ENCODE measurements at regions not wholly inside any gene's neighbourhood (a gene's known extent, or its start where the extent isn't known, plus 50 kb on each side); places are given as distances from the start of the nearest gene placed in this dataset.
A peak's percentile ranks its signal among the peaks of the same experiment; 100 is the strongest.

DNA sequence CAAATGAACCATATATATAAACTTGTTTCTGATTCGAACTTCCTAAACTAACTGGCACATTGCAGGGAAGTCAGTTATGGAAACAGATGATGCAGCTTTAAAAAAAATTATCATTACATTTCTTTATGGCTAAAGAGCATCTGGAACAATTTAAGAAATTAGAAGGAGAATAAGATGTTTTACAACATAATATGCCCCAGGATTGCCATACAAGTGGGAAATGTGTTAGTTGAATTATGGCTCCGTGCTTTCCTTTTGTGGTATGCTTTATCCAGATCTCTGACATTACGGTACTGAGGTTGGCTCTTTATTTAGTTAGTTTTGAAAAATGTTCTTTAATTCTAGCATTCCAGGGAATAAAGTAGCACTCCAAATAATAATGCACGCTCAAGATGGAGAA, 343.0 kb upstream of the ZFP64 start:
- TF ChIP-seq CTCF (IDR thresholded peaks at IDR 0.05; ENCODE audit: insufficient read depth, low read depth, low read length), result no peak
- H3K4me3 ChIP-seq (ENCODE audit: low read depth, low read length), result no peak overlapping the region

GRCh38 chr20:52533401-52533800, 341.8 kb upstream of the ZFP64 start:
- no peak for DNase-seq (ENCODE audit: low read depth)
- no peak for TF ChIP-seq CTCF (IDR thresholded peaks at IDR 0.05; ENCODE audit: insufficient read depth, low read depth, low read length)

More for the DNA sequence above, 343.0 kb upstream of the ZFP64 start:
- DNase-seq (ENCODE audit: low read depth), result no peak

DNA sequence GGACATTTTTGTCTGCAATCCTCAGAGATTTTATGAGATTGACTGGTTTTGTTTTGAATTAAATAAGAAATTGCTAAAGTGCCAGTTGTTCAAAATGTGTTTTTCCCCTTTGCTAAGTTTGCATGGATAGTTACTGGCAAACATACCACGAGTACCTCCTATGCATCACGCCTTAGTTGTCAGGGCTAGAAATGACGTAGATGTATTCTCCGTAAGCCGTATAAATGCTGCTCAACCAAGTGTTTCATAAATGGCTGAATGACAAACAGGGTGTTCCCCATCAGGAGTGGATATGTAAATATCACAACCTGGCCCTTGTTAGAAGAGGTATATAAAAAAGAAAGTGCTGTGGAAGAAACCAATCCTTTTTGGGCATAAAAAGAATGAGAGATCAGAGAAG, 341.1 kb upstream of the ZFP64 start:
- TF ChIP-seq CTCF (IDR thresholded peaks at IDR 0.05; ENCODE audit: insufficient read depth, low read depth, low read length), result no peak

More at GRCh38 chr20:52533401-52533800, 341.8 kb upstream of the ZFP64 start:
- no peak overlapping the region for H3K4me3 ChIP-seq (ENCODE audit: low read depth, low read length)

GRCh38 chr20:52530571-52530970, 339.0 kb upstream of the ZFP64 start:
- H3K4me3 ChIP-seq (ENCODE audit: low read depth, low read length), result no peak overlapping the region
- no peak for TF ChIP-seq CTCF (IDR thresholded peaks at IDR 0.05; ENCODE audit: insufficient read depth, low read depth, low read length)
- no peak for DNase-seq (ENCODE audit: low read depth)

More for the DNA sequence above, 341.1 kb upstream of the ZFP64 start:
- H3K4me3 ChIP-seq (ENCODE audit: low read depth, low read length), result no peak overlapping the region
- DNase-seq (ENCODE audit: low read depth), result no peak

DNA sequence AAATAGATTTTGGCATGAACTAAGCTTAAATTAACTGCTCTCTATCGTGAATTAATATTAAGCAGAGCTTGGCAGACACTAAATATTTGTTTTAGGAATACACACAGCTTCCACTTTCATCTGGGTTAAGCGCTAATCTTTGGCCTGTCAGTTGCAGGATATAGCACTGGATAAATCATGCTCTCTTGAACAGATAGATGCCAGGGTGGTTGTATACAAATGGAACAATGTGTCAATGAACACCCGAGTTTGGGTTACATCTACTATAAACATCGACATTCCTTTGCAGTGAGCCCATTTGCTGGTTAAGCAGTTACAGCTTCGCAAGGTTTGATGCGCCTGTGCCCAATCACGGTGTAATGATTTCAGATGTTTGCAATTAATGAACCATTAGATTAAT, 338.2 kb upstream of the ZFP64 start:
- peak; percentile 85 for DNase-seq (ENCODE audit: low read depth)
- TF ChIP-seq CTCF (IDR thresholded peaks at IDR 0.05; ENCODE audit: insufficient read depth, low read depth, low read length), result no peak
- H3K4me3 ChIP-seq (ENCODE audit: low read depth, low read length), result no peak overlapping the region

- no peak for DNase-seq (ENCODE audit: low read depth)
- H3K4me3 ChIP-seq (ENCODE audit: low read depth, low read length), result no peak overlapping the region
- no peak for TF ChIP-seq CTCF (IDR thresholded peaks at IDR 0.05; ENCODE audit: insufficient read depth, low read depth, low read length)
These were observed 333.3 kb upstream of the ZFP64 start for GRCh38 chr20:52524861-52525260.

GRCh38 chr20:52518735-52519134, 327.2 kb upstream of the ZFP64 start:
- DNase-seq (ENCODE audit: low read depth), result no peak
- TF ChIP-seq CTCF (IDR thresholded peaks at IDR 0.05; ENCODE audit: insufficient read depth, low read depth, low read length), result no peak
- H3K4me3 ChIP-seq (ENCODE audit: low read depth, low read length), result no peak overlapping the region
